Left hindlimb (tissue), 1 donor: ENCODE measurements at regions not wholly inside any gene's neighbourhood (a gene's known extent, or its start where the extent isn't known, plus 50 kb on each side); places are given as distances from the start of the nearest gene placed in this dataset.

Source experiments
- DNase-seq: peaks from one replicate; pipeline ENCODE4 v3.0.0-alpha.2; 2018

GRCh38 chr4:108261026-108261425, 92.3 kb upstream of the LEF1 start:
- no peak for DNase-seq

GRCh38 chr4:108256538-108256937, 87.8 kb upstream of the LEF1 start:
- DNase-seq: no peak

- no peak for DNase-seq
Observed at GRCh38 chr4:108255203-108255747, 86.5 kb upstream of the LEF1 start.

GRCh38 chr4:108249397-108249796, 80.7 kb upstream of the LEF1 start:
- DNase-seq: no peak

GRCh38 chr4:108247387-108248049, 78.8 kb upstream of the LEF1 start:
- peak; percentile 45 for DNase-seq

- no peak for DNase-seq
Observed at GRCh38 chr4:108244606-108245005, 75.9 kb upstream of the LEF1 start.

- DNase-seq: no peak
Observed at GRCh38 chr4:108240366-108240765, 71.6 kb upstream of the LEF1 start.

- DNase-seq: no peak
Observed at GRCh38 chr4:108237693-108238092, 69.0 kb upstream of the LEF1 start.

- no peak for DNase-seq
Observed at GRCh38 chr4:108236264-108236663, 67.5 kb upstream of the LEF1 start.

- DNase-seq: no peak
Observed at GRCh38 chr4:108227923-108228322, 59.2 kb upstream of the LEF1 start.

GRCh38 chr4:108224611-108225053, 55.9 kb upstream of the LEF1 start:
- no peak for DNase-seq

- no peak for DNase-seq
Observed at GRCh38 chr4:108223313-108223712, 54.6 kb upstream of the LEF1 start.

- no peak for DNase-seq
Observed at GRCh38 chr4:108219998-108220397, 51.3 kb upstream of the LEF1 start.
